ENCODE measurements at regions not wholly inside any gene's neighbourhood (a gene's known extent, or its start where the extent isn't known, plus 50 kb on each side); places are given as distances from the start of the nearest gene placed in this dataset.

- DNase-seq (ENCODE audit: low read depth), result no peak
Observed at GRCh38 chr6:170483413-170483812, 69.7 kb downstream of the PSMB1 start.

DNA sequence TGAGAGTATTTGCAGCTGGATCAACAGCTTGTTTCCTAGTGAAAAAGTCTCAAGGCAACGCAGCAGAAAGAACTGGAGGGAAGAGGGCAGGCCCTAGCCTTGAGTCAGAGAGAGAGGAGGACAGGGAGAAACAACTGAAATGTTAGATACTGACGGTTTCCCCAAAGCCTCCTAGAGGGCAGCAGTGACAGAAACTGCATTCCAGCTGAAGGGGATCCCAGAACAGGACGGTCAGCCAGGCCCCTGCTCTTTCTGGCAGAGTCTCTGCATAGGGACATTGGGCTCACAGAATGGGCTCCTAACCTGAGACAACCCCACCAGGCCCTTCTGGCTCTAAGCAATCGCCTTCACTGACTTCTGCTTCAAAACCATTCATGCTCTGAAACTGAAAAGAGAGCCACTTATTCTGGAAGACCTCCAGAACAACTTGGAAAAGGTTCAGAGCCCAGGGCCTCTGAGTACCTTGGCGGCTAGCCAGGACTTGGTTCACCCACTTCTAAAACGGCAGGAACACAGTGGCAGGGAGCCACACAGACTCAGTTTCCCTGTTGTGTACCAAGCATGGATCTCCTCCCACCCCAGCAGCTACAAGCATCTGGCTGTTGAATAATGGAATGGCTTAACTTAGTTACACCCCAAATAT, 72.9 kb downstream of the PSMB1 start:
- DNase-seq (ENCODE audit: low read depth), result peak; percentile 28

DNA sequence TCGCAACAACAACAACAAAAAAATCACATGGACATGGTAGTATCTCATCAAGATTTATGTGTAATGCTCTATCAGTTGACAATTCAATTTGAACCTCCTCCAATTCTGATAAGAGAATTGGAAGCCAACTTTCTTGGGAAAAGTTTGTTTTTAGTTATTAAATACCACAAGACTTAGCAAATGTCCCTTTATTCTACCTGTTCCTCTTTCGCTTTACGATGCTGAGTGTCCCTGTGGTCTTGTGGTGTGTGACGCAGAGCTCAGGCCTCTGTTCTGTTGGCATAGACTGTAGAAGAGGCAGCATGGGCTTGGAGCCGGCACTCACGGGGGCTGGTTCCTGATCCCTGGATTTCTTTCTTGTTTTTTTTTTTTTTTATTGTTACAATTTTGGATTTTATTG, 76.7 kb downstream of the PSMB1 start:
- DNase-seq (ENCODE audit: low read depth), result no peak

- DNase-seq (ENCODE audit: low read depth), result no peak
Observed at GRCh38 chr6:170475118-170475517, 78.0 kb downstream of the PSMB1 start.

DNA sequence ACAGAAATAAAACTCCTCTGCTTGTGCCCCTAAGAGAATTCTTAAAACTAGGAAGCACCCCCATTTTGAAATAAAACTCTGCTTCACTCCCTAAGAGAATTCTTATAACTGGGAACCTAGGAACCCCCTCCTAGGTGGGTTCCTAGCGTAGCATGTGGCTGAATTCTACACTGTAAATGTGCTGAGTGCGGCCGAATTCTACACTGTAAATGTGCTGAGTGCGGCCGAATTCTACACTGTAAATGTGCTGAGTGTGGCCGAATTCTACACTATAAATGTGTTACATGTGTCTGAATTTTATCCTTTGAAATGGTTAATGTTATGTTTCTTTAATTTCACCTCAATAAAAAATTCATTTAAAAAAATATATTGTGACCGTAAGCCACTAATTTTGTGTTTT, 79.3 kb downstream of the PSMB1 start:
- DNase-seq (ENCODE audit: low read depth), result no peak

- DNase-seq (ENCODE audit: low read depth), result no peak
Observed at GRCh38 chr6:170473301-170473717, 79.8 kb downstream of the PSMB1 start.

GRCh38 chr6:170471491-170471890, 81.6 kb downstream of the PSMB1 start:
- no peak for DNase-seq (ENCODE audit: low read depth)

DNA sequence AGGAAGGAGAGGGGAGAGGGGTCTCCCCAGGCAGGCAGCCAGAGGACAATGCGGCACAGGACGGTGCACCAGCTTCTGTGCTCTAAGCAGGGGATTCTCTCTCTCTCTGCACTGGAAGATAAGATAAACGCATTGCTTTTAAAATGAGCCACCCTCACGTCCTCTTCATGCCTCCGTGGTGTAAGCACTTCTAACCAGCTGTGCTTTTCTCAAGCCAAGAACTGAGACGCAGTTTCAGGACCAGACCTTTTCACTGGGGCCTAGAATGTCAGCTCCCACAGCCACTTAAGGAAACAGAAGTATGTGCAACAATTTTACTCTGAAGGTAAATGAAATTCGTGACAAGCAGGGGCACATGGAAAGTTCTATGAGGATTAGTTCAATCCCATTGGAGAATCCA, 82.4 kb downstream of the PSMB1 start:
- DNase-seq (ENCODE audit: low read depth), result no peak

DNA sequence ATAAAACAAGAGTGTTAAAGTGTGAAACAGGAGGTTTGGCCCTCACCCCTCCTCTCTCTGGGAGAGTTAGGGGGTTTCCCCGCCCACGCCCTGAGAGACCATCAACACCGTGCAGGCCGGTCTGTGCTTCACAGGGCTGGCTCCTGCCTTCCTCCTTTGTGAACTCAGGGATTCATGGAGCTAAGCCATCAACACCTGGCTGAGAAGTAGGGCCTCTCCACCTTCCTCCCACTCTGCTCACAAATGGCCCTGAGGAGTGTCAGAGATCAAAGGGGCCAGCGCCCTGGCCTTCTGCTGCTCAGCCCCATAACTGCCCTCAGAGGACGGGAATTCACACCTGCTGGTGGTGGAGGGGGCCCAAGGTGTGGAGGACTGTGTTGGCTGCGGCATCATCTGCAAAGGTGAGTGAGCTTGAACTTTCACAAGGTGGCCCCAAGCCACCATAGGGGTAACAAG, 88.6 kb downstream of the PSMB1 start:
- DNase-seq (ENCODE audit: low read depth), result no peak

DNA sequence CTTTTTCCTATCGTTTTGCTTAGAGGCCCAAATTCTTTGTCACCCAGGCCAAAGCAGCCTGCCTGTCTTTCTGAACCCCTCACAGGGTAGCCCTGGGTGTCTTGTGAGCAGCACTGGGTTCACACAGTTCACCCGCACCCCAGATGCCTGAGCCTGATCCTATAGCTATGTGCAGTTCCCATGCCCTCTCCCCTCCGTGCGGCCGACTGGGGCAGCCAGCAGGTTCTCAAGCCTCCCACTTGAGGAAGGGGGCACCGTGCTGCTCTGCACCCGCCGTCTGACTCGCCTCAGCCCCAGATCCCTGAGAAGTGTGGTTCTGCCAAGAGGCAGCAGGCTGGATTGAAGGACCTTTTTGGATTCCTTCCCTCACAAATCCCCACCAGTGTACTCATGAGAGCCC, 89.0 kb downstream of the PSMB1 start:
- no peak for DNase-seq (ENCODE audit: low read depth)

GRCh38 chr6:170463101-170463721, 89.9 kb downstream of the PSMB1 start:
- DNase-seq (ENCODE audit: low read depth), result no peak

GRCh38 chr6:170462366-170463020, 90.6 kb downstream of the PSMB1 start:
- DNase-seq (ENCODE audit: low read depth), result no peak

DNA sequence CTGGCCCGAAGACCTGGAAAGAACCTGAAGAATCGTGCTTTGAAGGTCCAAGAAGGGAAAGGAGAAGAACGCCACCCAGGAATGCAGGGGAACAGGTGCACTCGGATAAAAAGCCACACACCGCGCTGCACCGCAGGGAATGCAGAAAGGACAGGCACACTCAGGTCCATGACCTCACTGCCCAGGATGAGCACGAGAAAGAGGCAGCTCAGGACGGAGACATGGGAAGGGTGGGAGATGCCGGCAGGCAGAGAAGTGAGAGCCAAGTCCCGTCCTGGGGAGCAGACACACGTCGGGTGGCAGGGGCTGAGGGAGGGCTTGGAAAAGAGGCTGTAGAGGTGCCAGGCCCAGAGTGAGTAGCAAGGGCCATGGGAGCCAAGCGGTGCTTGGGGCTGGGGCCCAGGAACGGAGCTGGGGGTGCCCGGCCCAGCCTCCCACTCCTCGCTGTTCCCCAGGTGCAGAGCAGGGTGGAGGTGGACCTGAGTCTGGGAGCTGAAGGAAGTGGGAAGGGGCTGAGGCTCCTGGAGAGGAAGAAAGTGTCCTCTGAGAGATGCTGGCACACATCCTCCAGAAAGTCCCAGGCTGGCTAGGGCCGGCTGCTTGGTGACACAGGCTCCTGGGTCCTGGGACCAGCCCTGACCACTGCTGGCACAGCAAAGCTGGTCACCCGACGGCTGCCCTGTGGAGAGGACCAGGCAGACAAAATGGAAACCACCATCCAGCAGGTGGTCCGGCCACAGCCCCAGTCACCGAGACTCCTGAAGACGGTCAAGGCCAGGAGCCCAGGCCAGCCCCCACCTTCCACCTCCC, 91.3 kb downstream of the PSMB1 start:
- no peak for DNase-seq (ENCODE audit: low read depth)

DNA sequence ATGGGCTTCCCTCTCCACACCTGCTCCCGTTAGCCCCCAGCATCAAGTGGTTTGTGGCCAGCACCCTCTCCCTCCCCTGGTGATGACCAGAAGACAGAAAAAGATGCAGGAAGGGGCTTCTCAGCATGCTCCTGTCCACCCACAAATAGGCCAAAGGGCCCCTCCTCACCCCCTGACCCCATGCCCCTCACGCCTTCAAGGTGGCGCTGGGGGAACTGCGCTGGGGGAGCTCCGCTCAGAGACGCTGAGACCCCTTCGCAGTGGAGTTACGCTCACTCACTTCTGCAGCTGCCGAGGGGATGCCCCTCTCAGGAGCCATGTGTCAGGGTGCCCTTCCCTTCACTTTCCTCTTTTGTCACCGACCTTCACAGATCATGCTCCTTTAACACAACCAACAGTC, 92.0 kb downstream of the PSMB1 start:
- no peak for DNase-seq (ENCODE audit: low read depth)

DNA sequence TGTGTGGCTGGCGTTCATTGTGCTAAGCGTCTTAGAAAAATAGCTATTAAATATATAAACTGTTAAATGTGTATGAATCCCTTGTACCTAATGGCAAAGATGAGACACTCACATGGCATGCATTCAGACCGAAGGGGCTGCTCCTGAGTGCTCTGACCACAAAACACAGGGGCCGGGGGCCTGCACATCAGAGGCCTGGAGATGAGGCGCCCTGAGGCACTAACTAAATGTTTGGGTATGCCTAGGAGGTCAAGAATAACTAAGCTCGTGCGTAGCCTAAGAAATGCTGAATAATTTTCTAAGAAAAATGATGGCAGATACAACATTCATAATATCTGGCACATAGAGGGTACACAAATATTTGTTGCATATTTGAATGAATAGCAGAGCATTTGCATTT, 92.5 kb downstream of the PSMB1 start:
- DNase-seq (ENCODE audit: low read depth), result peak; percentile 56

- peak; percentile 79 for DNase-seq (ENCODE audit: low read depth)
Observed at GRCh38 chr6:170459451-170459850, 93.7 kb downstream of the PSMB1 start.

- DNase-seq (ENCODE audit: low read depth), result no peak
Observed at GRCh38 chr6:170456886-170457698, 96.0 kb downstream of the PSMB1 start.
